H1 (cell line): ENCODE measurements at regions not wholly inside any gene's neighbourhood (a gene's known extent, or its start where the extent isn't known, plus 50 kb on each side); places are given as distances from the start of the nearest gene placed in this dataset.

Experiments
- POLR2A ChIP-seq, 2 experiments: IDR thresholded peaks; 1 replicate in 1 of 2; 2 replicates in 1 of 2; pipeline ENCODE4 v1.6.1; 2011; ENCODE audit warnings: low read depth in 2 of 2, low read length in 2 of 2, mild to moderate bottlenecking in 2 of 2; ENCODE audit errors: control extremely low read depth in 1 of 2
- SUZ12 ChIP-seq: fragments of 200-600 bp; sonication (generic); IDR thresholded peaks from 2 replicates; pipeline ENCODE4 v1.6.1; 2012; ENCODE audit warnings: mild to moderate bottlenecking, inconsistent platforms, low read length, moderate library complexity, mixed read lengths
- TF ChIP-seq, protein P1 (sequence below): IDR thresholded peaks from 2 replicates; pipeline ENCODE4 v1.6.1; 2012; ENCODE audit warnings: inconsistent platforms

DNA sequence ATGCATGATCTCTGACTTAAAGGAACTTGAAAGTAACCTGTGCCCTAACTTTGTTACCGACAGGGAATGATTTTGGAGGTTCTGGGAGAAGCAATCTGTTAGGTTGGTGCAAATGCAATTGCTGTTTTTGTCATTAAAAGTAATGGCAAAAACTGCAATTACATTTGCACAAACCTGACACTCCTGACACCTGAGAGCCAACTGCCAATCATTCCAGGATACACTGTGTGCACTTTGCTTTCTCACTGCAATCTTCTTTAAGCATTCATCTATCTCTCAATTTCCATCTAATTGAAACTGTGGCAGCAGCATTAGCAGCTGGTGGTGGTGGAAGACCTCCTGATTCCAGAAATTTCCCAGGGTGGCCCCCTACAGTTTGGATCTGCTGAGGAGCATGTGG is 87.6 kb upstream of the CYP1B1 start:
- TF ChIP-seq POLR2A (IDR thresholded peaks at IDR 0.05; ENCODE audit: control extremely low read depth in 1 of 2, low read depth in 2 of 2, low read length in 2 of 2): no peak
- no peak for TF ChIP-seq SUZ12
- TF ChIP-seq, protein P1, sequence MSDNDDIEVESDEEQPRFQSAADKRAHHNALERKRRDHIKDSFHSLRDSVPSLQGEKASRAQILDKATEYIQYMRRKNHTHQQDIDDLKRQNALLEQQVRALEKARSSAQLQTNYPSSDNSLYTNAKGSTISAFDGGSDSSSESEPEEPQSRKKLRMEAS: no peak
